Mesodermal cell (in vitro differentiated cells): ENCODE measurements at regions not wholly inside any gene's neighbourhood (a gene's known extent, or its start where the extent isn't known, plus 50 kb on each side); places are given as distances from the start of the nearest gene placed in this dataset.
"Not testable (repeated sequence)": the region's sequence is repeated elsewhere in the genome, so short reads cannot be mapped to it uniquely, and the experiment has no call there.

ENCODE experiments used
- H3K27ac ChIP-seq: 2 replicates; pipeline ENCODE4 v1.7.0; 2013; ENCODE audit warnings: mild to moderate bottlenecking, low read depth, low read length, moderate library complexity; ENCODE audit not compliant: severe bottlenecking
- H3K36me3 ChIP-seq: 2 replicates; pipeline ENCODE4 v1.7.1; 2013; ENCODE audit warnings: mild to moderate bottlenecking, low read length, moderate library complexity; ENCODE audit not compliant: control insufficient read depth, insufficient read depth
- H3K4me1 ChIP-seq: one replicate; pipeline ENCODE4 v1.7.1; 2013; ENCODE audit warnings: mild to moderate bottlenecking, low read length; ENCODE audit not compliant: insufficient read depth, control insufficient read depth, poor library complexity, severe bottlenecking
- H3K4me3 ChIP-seq: 2 replicates; pipeline ENCODE4 v1.7.0; 2013; ENCODE audit warnings: low read length, control low read depth, mild to moderate bottlenecking; ENCODE audit not compliant: insufficient read depth, poor library complexity, severe bottlenecking; ENCODE audit errors: extremely low read depth
- H3K9me3 ChIP-seq: 2 replicates; pipeline ENCODE4 v1.7.1; 2013; ENCODE audit warnings: mild to moderate bottlenecking, low read length, moderate library complexity; ENCODE audit not compliant: control insufficient read depth
- WGBS, 2 experiments: methylation state at CpG; one replicate each; pipeline ENCODE4 v1.1.5; 2013; ENCODE audit warnings: missing lambda C conversion rate in 2 of 2; ENCODE audit not compliant: insufficient coverage in 2 of 2; 5-methylcytosine and 5-hydroxymethylcytosine counted together

DNA sequence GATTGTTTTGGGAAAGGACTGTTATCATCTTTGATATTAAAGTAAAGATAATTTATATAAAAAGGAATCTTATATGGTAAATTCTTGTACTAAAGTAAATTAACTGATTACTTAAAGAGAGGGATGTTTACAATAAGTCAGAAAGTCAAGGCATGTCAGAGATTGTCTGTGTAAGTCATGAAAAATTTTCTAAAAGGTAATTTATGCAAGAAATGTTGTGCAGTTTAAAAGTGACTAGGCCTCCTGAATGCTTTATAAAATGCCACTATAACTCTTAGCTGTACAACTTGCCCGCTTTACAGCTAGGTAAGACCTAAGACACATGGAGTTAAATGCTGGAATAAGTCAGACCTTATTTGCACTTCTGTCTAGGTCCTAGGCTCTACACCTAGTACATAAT, 692.9 kb downstream of the GBE1 start:
- Histone ChIP-seq H3K36me3 (no peaks in the 10 kb centered on the region), H3K9me3 (peaks cover 30% of the 10 kb centered on the region)
- no CpG with 5 or more reads among the region's 1 CpG for WGBS, 2 experiments

GRCh38 chr3:81063896-81064295, 697.5 kb downstream of the GBE1 start:
- no peak overlapping the region for H3K27ac ChIP-seq
- no peaks in the 10 kb centered on the region for H3K36me3 ChIP-seq
- H3K4me3 ChIP-seq: no peak overlapping the region
- H3K4me1 ChIP-seq: no peaks in the 10 kb centered on the region
- H3K9me3 ChIP-seq: peaks cover 16% of the 10 kb centered on the region

More for the DNA sequence above, 692.9 kb downstream of the GBE1 start:
- no peak overlapping the region for H3K4me3 ChIP-seq
- H3K4me1 ChIP-seq: no peaks in the 10 kb centered on the region
- no peak overlapping the region for H3K27ac ChIP-seq

DNA sequence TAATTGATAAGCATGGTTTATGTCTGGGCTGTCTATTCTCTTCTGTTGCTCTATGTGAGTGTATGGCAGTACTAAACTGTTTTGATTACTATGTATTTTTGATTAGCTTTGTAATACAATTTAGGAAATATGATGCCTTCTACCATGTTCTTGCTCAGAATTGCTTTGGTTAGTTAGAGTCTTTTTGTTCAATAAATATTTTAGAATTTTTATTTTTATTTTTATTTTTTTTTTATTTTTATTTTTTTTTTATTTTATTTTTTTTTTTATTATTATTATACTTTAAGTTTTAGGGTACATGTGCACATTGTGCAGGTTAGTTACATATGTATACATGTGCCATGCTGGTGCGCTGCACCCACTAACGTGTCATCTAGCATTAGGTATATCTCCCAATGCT, 710.3 kb downstream of the GBE1 start:
- not testable (repeated sequence) for H3K4me3 ChIP-seq, H3K36me3 ChIP-seq, H3K27ac ChIP-seq, H3K9me3 ChIP-seq, H3K4me1 ChIP-seq
- no CpG with 5 or more reads among the region's 2 CpGs for WGBS, 2 experiments

GRCh38 chr3:81048058-81048665, 713.3 kb downstream of the GBE1 start:
- no peaks in the 10 kb centered on the region for H3K9me3 ChIP-seq
- 80 to 100% methylated on average over 1 of the region's 3 CpGs for WGBS, 2 experiments
- no peak overlapping the region for H3K4me3 ChIP-seq
- H3K36me3 ChIP-seq: no peaks in the 10 kb centered on the region
- no peak overlapping the region for H3K27ac ChIP-seq
- no peaks in the 10 kb centered on the region for H3K4me1 ChIP-seq

DNA sequence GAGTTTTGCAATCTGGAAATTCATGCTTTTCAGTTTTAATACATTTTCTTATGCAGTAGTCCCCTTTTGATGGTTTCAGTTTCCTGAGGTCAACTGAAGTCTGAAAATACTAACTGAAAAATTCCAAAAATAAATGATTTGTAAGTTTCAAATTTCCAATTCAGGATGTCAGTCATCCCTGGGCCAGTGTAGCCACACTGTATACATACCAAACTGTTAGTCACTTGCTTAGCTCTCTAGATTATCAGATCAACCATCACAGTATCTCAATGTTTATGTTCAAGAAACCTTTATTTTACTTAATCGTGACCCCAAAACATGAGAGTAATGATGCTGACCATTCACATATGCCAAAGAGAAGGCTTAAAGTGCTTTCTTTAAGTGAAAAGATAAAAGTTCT, 715.5 kb downstream of the GBE1 start:
- no peaks in the 10 kb centered on the region for H3K36me3 ChIP-seq
- H3K4me3 ChIP-seq: no peak overlapping the region
- H3K27ac ChIP-seq: no peak overlapping the region
- 60% methylated on average over 1 of the region's 1 CpG; no CpG with 5 or more reads in 1 of the 2 experiments for WGBS, 2 experiments
- no peaks in the 10 kb centered on the region for H3K9me3 ChIP-seq
- H3K4me1 ChIP-seq: no peaks in the 10 kb centered on the region

- Histone ChIP-seq H3K9me3 (no peaks in the 10 kb centered on the region), H3K4me1 (no peaks in the 10 kb centered on the region), H3K36me3 (no peaks in the 10 kb centered on the region), H3K4me3 (no peak overlapping the region), H3K27ac (no peak overlapping the region)
- WGBS, 2 experiments: 100% methylated on average over 1 of the region's 2 CpGs; no CpG with 5 or more reads in 1 of the 2 experiments
Observed at GRCh38 chr3:81045246-81045645, 716.2 kb downstream of the GBE1 start.

- no CpG with 5 or more reads among the region's 3 CpGs for WGBS, 2 experiments
Observed at GRCh38 chr3:81043660-81044199, 717.7 kb downstream of the GBE1 start.

GRCh38 chr3:81043009-81043408, 718.4 kb downstream of the GBE1 start:
- Histone ChIP-seq H3K9me3 (no peaks in the 10 kb centered on the region), H3K27ac (no peak overlapping the region), H3K4me3 (no peak overlapping the region), H3K36me3 (no peaks in the 10 kb centered on the region), H3K4me1 (no peaks in the 10 kb centered on the region)
- no CpG with 5 or more reads among the region's 2 CpGs for WGBS, 2 experiments

More at GRCh38 chr3:81043660-81044199, 717.7 kb downstream of the GBE1 start:
- no peaks in the 10 kb centered on the region for H3K9me3 ChIP-seq
- no peak overlapping the region for H3K4me3 ChIP-seq
- H3K27ac ChIP-seq: no peak overlapping the region
- no peaks in the 10 kb centered on the region for H3K36me3 ChIP-seq
- H3K4me1 ChIP-seq: no peaks in the 10 kb centered on the region

GRCh38 chr3:81041331-81041730, 720.1 kb downstream of the GBE1 start:
- no peak overlapping the region for H3K27ac ChIP-seq
- WGBS, 2 experiments: 90 to 100% methylated on average over 2 of the region's 2 CpGs
- no peaks in the 10 kb centered on the region for H3K9me3 ChIP-seq
- no peaks in the 10 kb centered on the region for H3K4me1 ChIP-seq
- H3K36me3 ChIP-seq: no peaks in the 10 kb centered on the region
- no peak overlapping the region for H3K4me3 ChIP-seq

- Histone ChIP-seq H3K4me3 (no peak overlapping the region), H3K9me3 (no peaks in the 10 kb centered on the region), H3K36me3 (no peaks in the 10 kb centered on the region), H3K27ac (no peak overlapping the region), H3K4me1 (no peaks in the 10 kb centered on the region)
- WGBS, 2 experiments: no CpG with 5 or more reads among the region's 2 CpGs
Observed at GRCh38 chr3:81040107-81040506, 721.3 kb downstream of the GBE1 start.

DNA sequence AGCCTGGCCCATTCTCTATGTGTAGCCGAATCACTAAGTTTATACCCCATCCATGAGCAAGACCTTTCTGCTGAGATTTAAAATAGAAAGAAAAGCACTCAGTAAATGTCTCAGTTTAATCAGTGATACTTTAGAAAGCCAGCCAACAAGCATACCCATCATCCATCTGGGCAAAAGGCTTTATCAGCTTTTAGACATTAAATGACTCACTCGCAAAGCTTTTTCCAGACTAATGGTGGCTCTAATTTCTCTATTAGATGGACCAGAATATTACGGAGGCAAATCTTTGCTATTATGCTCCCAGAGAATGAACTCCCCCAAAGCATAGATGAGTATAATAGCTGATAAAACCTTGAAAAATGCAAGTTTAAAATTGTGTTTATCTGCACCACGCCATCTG, 727.8 kb downstream of the GBE1 start:
- no peak overlapping the region for H3K27ac ChIP-seq
- no peak overlapping the region for H3K4me3 ChIP-seq
- no peaks in the 10 kb centered on the region for H3K36me3 ChIP-seq
- H3K9me3 ChIP-seq: no peaks in the 10 kb centered on the region
- WGBS, 2 experiments: 60 to 100% methylated on average over 1 of the region's 4 CpGs
- H3K4me1 ChIP-seq: no peaks in the 10 kb centered on the region
